ENCODE measurements at regions not wholly inside any gene's neighbourhood (a gene's known extent, or its start where the extent isn't known, plus 50 kb on each side); places are given as distances from the start of the nearest gene placed in this dataset. TPM values are rescaled to one million over a fixed set of nuclear protein-coding genes. Genes with fewer than 3 reads are reported as not detected.

DNA sequence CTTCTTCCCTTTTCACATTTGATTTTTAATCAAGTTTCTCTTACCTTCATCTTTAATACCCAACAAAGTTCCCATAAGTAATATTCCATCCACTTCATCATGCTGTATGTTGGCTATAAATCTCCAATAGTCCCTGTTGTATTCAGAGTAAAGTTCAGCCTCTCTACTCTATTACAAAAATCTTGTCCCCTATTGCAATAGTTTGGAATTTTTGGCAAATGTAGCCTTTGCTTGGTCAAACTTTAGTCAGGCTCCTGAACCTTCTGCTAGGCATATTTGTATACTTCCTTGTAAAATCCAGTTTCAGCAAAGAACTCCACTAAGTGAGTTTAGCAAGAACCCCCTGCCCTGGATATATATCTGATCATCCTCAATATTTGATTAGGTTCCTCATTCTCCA, 54.0 kb upstream of the PACRGL start:
- Mint-ChIP-seq H3K9me3 (peaks cover 0 to 8% (median 0%) of the 10 kb centered on the region in 11 donors), H3K27ac (no peak overlapping the region), H3K4me3 (no peak overlapping the region), H3K27me3 (peaks cover 0 to 23% (median 12%) of the 10 kb centered on the region in 5 donors), H3K4me1 (no peaks in the 10 kb centered on the region), H3K36me3 (no peaks in the 10 kb centered on the region)
- ATAC-seq (no peak), DNase-seq (no peak)
- Histone ChIP-seq H3K27ac (ENCODE audit: low read depth, low read length) (no peak overlapping the region), H3K27me3 (ENCODE audit: control insufficient read depth in 2 of 2, insufficient read depth in 2 of 2, low read length in 2 of 2) (no peaks in the 10 kb centered on the region), H3K4me1 (ENCODE audit: control insufficient read depth in 2 of 2, insufficient read depth in 2 of 2, low read length in 2 of 2) (no peaks in the 10 kb centered on the region), H3K9me3 (ENCODE audit: control insufficient read depth in 2 of 3, low read length in 3 of 3) (no peaks in the 10 kb centered on the region), H3K36me3 (ENCODE audit: control insufficient read depth in 2 of 3, insufficient read depth in 3 of 3, low read length in 3 of 3) (no peaks in the 10 kb centered on the region), H3K4me3 (ENCODE audit: low read length) (no peak overlapping the region)
- POLR2A ChIA-PET: no interaction called here
- CTCF ChIA-PET: no interaction called here
- intact Hi-C loops (cut with micrococcal nuclease): no loop called here

Small RNAs in the stretch of these regions (microRNA-seq; reads per million reads assigned to microRNA genes)
- not detected for gene MIR218-1 (ENCODE audit: borderline microRNAs expressed)

All from naive thymus-derived CD4-positive, alpha-beta T cell (primary cell).